Endothelial cell of umbilical vein (primary cell): ENCODE measurements at regions not wholly inside any gene's neighbourhood (a gene's known extent, or its start where the extent isn't known, plus 50 kb on each side); places are given as distances from the start of the nearest gene placed in this dataset.

Source experiments
- BruUV-seq: library from RNA; stranded (reverse); fragments of 400-500 nt; replicated peaks from 2 replicates; lab custom pipeline; 2021; lab: Mats Ljungman, UMichigan
- CTCF ChIA-PET: fragments of 300-600, 350-600 bp; sonication (Branson Sonifier 250); formaldehyde crosslinking; loops from one replicate; lab custom pipeline; 2021; ENCODE audit warnings: antibody characterized with exemption, inconsistent platforms; lab: Charles Lee
- POLR2A ChIA-PET: fragments of 300-600, 350-600 bp; sonication (Branson Sonifier 250); formaldehyde crosslinking; loops from one replicate; lab custom pipeline; 2021; ENCODE audit warnings: antibody characterized with exemption, inconsistent platforms; lab: Charles Lee
- DNase-seq: peaks from one replicate; pipeline ENCODE4 v3.0.0-alpha.2; 2011; ENCODE audit warnings: low read depth, low spot score
- FAIRE-seq: peaks from 2 replicates; lab custom pipeline; 2011; peaks lifted over from hg19 to GRCh38; lab: Jason Lieb, UNC
- H2AFZ ChIP-seq: 2 replicates; pipeline ENCODE4 v1.6.0; 2012; ENCODE audit warnings: low read depth, low read length, control low read depth, inconsistent platforms
- H3K27ac ChIP-seq: 2 replicates; pipeline ENCODE4 v1.5.1; 2011; ENCODE audit warnings: low read depth, mild to moderate bottlenecking, control low read depth, low read length, moderate library complexity; ENCODE audit not compliant: insufficient read depth
- H3K27me3 ChIP-seq, 2 experiments: 2 replicates each; pipeline versions ENCODE4 v1.6.0 to v1.6.1; 2011; ENCODE audit warnings: low read length in 2 of 2, mixed read lengths in 1 of 2; ENCODE audit not compliant: control insufficient read depth in 2 of 2, insufficient read depth in 2 of 2
- H3K36me3 ChIP-seq, 2 experiments: 2 replicates in 1 of 2; 3 replicates in 1 of 2; pipeline ENCODE4 v1.5.1; 2011; ENCODE audit warnings: low read length in 2 of 2, mild to moderate bottlenecking in 1 of 2, moderate library complexity in 1 of 2; ENCODE audit not compliant: control insufficient read depth in 2 of 2, insufficient read depth in 2 of 2; ENCODE audit errors: extremely low read depth in 1 of 2
- H3K4me1 ChIP-seq: 3 replicates; pipeline ENCODE4 v1.5.1; 2011; ENCODE audit warnings: mild to moderate bottlenecking, low read length; ENCODE audit not compliant: control insufficient read depth, insufficient read depth; ENCODE audit errors: extremely low read depth
- H3K4me2 ChIP-seq: 2 replicates; pipeline ENCODE4 v1.6.1; 2011; ENCODE audit warnings: low read length, control low read depth, mixed read lengths; ENCODE audit not compliant: insufficient read depth
- H3K4me3 ChIP-seq, 3 experiments: fragments of 200-600 bp in 1 of 3; sonication (generic), shearing (Covaris generic) in 1 of 3; replicated peaks in 1 of 3; 2 replicates each; pipeline ENCODE4 v1.5.1; 2011 to 2016; ENCODE audit warnings: control low read depth in 3 of 3, low read length in 3 of 3, mild to moderate bottlenecking in 2 of 3, inconsistent platforms in 1 of 3, low read depth in 1 of 3, moderate library complexity in 1 of 3; ENCODE audit not compliant: insufficient read depth in 1 of 3
- H3K79me2 ChIP-seq: 2 replicates; pipeline ENCODE4 v1.6.0; 2012; ENCODE audit warnings: low read length, inconsistent platforms; ENCODE audit not compliant: control insufficient read depth, insufficient read depth
- H3K9ac ChIP-seq: replicated peaks from 2 replicates; pipeline ENCODE3; 2011; ENCODE audit warnings: low read length, control low read depth; ENCODE audit not compliant: insufficient read depth; ENCODE audit errors: extremely low read depth
- H3K9me1 ChIP-seq: replicated peaks from 3 replicates; pipeline ENCODE4 v1.6.0; 2011; ENCODE audit warnings: mild to moderate bottlenecking, low read length; ENCODE audit not compliant: control insufficient read depth, insufficient read depth; ENCODE audit errors: extremely low read depth
- H3K9me3 ChIP-seq: replicated peaks from 2 replicates; pipeline ENCODE4 v1.5.1; 2012; ENCODE audit warnings: low read length, inconsistent platforms; ENCODE audit not compliant: control insufficient read depth, insufficient read depth
- H4K20me1 ChIP-seq: replicated peaks from 2 replicates; pipeline ENCODE3; 2011; ENCODE audit warnings: mild to moderate bottlenecking, low read length; ENCODE audit not compliant: control insufficient read depth, insufficient read depth; ENCODE audit errors: extremely low read depth
- FOS ChIP-seq: IDR thresholded peaks from 2 replicates; pipeline ENCODE4 v1.6.1; 2011; ENCODE audit warnings: mild to moderate bottlenecking, low read length, moderate library complexity, borderline replicate concordance; ENCODE audit not compliant: insufficient read depth
- MYC ChIP-seq: IDR thresholded peaks from one replicate; pipeline ENCODE4 v1.6.1; 2011; ENCODE audit warnings: mild to moderate bottlenecking, low read depth, low read length
- POLR2AphosphoS5 ChIP-seq: IDR thresholded peaks from 2 replicates; pipeline ENCODE4 v1.6.1; 2012; ENCODE audit warnings: low read depth, mild to moderate bottlenecking, control low read depth, low read length, moderate library complexity; ENCODE audit not compliant: insufficient read depth
- dilution Hi-C: fragments of 300-500 bp; cut with MboI; formaldehyde crosslinking; loops from one replicate; pipeline ENCODE4 v1.15.0; 2019; ENCODE audit warnings: low sequenced_read_pairs; ENCODE audit not compliant: extremely low pct_ligation_motif_present
- intact Hi-C: fragments of 100-400 bp; cut with micrococcal nuclease; formaldehyde crosslinking; loops from one replicate; pipeline ENCODE4 v1.10.0; 2022
- TF ChIP-seq, protein P1 (sequence below): IDR thresholded peaks from 2 replicates; pipeline ENCODE4 v1.6.1; 2011; ENCODE audit not compliant: insufficient read depth, insufficient read length
- TF ChIP-seq, protein P2 (sequence below), 2 donors: IDR thresholded peaks; 1 replicate in 1 of 2; 2 replicates in 1 of 2; pipeline ENCODE4 v1.5.1; 2011; ENCODE audit warnings: low read length in 2 of 2, mild to moderate bottlenecking in 2 of 2, moderate library complexity in 2 of 2, control low read depth in 1 of 2, inconsistent platforms in 1 of 2, low read depth in 1 of 2; ENCODE audit not compliant: insufficient read depth in 1 of 2; ENCODE audit errors: extremely low read depth in 1 of 2

DNA sequence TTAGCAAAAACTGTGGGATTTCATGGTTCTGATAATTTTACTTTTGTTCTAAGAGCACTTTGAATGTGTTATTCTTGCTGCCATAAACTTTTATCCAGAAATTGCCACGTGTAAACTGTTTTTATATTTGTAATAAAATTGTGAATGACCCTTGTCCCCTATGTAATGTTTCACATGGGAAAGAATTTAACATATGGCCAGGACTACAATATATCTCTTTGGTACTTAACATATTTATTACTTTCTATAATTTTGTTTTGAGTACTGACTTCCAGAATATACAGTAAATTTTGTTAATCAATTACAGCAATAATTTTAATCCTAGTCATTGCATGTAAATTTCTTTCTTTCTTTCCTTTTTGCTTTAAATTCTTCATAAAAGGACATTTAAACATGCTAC lies 735.0 kb upstream of the PHF14 start:
- ChIA-PET POLR2A (no interaction called here), CTCF (no interaction called here)
- no peaks in the 10 kb centered on the region for H3K9me3 ChIP-seq
- no peak overlapping the region for H3K9ac ChIP-seq
- no peak overlapping the region for H3K4me3 ChIP-seq
- FAIRE-seq (no peak), DNase-seq (no peak)
- dilution Hi-C loops: no loop called here
- no peaks in the 10 kb centered on the region for H3K9me1 ChIP-seq
- no peak overlapping the region for H3K4me2 ChIP-seq
- no peaks in the 10 kb centered on the region for H3K27me3 ChIP-seq
- no peaks in the 10 kb centered on the region for H3K36me3 ChIP-seq
- no TSS peak for BruUV-seq
- no peaks in the 10 kb centered on the region for H4K20me1 ChIP-seq
- no peaks in the 10 kb centered on the region for H3K79me2 ChIP-seq
- peaks cover 9% of the 10 kb centered on the region for H3K4me1 ChIP-seq
- intact Hi-C loops: no loop called here
- H3K27ac ChIP-seq: no peak overlapping the region
- TF ChIP-seq FOS (no peak), MYC (no peak), POLR2AphosphoS5 (no peak)
- TF ChIP-seq, protein P1, sequence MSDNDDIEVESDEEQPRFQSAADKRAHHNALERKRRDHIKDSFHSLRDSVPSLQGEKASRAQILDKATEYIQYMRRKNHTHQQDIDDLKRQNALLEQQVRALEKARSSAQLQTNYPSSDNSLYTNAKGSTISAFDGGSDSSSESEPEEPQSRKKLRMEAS: no peak
- TF ChIP-seq, protein P2, sequence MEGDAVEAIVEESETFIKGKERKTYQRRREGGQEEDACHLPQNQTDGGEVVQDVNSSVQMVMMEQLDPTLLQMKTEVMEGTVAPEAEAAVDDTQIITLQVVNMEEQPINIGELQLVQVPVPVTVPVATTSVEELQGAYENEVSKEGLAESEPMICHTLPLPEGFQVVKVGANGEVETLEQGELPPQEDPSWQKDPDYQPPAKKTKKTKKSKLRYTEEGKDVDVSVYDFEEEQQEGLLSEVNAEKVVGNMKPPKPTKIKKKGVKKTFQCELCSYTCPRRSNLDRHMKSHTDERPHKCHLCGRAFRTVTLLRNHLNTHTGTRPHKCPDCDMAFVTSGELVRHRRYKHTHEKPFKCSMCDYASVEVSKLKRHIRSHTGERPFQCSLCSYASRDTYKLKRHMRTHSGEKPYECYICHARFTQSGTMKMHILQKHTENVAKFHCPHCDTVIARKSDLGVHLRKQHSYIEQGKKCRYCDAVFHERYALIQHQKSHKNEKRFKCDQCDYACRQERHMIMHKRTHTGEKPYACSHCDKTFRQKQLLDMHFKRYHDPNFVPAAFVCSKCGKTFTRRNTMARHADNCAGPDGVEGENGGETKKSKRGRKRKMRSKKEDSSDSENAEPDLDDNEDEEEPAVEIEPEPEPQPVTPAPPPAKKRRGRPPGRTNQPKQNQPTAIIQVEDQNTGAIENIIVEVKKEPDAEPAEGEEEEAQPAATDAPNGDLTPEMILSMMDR (IDR thresholded peaks at IDR 0.05; ENCODE audit: extremely low read depth in 1 of 2, insufficient read depth in 1 of 2, low read depth in 1 of 2, low read length in 2 of 2): no peak
- H2AFZ ChIP-seq: no peak overlapping the region
